Astrocyte of the spinal cord (primary cell): ENCODE measurements at regions not wholly inside any gene's neighbourhood (a gene's known extent, or its start where the extent isn't known, plus 50 kb on each side); places are given as distances from the start of the nearest gene placed in this dataset.

Experiments
- DNase-seq: peaks from one replicate; pipeline ENCODE4 v3.0.0; 2011; ENCODE audit warnings: low read depth, low spot score
- H3K4me3 ChIP-seq: 2 replicates; pipeline ENCODE4 v1.5.1; 2011; ENCODE audit warnings: low read depth, mild to moderate bottlenecking, low read length, moderate library complexity
- in situ Hi-C: cut with HindIII; loops from 2 replicates; pipeline ENCODE4 v1.10.0; 2017; ENCODE audit warnings: low sequenced_read_pairs
- TF ChIP-seq, protein P1 (sequence below): IDR thresholded peaks from 2 replicates; pipeline ENCODE4 v1.5.1; 2012; ENCODE audit warnings: low read depth, mild to moderate bottlenecking, low read length, inconsistent platforms

- no peak for DNase-seq
- no peak overlapping the region for H3K4me3 ChIP-seq
- in situ Hi-C loops, result no loop called here
- TF ChIP-seq, protein P1, sequence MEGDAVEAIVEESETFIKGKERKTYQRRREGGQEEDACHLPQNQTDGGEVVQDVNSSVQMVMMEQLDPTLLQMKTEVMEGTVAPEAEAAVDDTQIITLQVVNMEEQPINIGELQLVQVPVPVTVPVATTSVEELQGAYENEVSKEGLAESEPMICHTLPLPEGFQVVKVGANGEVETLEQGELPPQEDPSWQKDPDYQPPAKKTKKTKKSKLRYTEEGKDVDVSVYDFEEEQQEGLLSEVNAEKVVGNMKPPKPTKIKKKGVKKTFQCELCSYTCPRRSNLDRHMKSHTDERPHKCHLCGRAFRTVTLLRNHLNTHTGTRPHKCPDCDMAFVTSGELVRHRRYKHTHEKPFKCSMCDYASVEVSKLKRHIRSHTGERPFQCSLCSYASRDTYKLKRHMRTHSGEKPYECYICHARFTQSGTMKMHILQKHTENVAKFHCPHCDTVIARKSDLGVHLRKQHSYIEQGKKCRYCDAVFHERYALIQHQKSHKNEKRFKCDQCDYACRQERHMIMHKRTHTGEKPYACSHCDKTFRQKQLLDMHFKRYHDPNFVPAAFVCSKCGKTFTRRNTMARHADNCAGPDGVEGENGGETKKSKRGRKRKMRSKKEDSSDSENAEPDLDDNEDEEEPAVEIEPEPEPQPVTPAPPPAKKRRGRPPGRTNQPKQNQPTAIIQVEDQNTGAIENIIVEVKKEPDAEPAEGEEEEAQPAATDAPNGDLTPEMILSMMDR, result no peak
Observed at GRCh38 chr1:194104247-194104844, 917.9 kb upstream of the B3GALT2 start.

GRCh38 chr1:194103516-194104246, 917.3 kb upstream of the B3GALT2 start:
- no peak for DNase-seq
- H3K4me3 ChIP-seq, result no peak overlapping the region
- in situ Hi-C loops, result no loop called here
- TF ChIP-seq, protein P1, result no peak

GRCh38 chr1:194103101-194103500, 916.7 kb upstream of the B3GALT2 start:
- H3K4me3 ChIP-seq, result no peak overlapping the region
- no peak for DNase-seq
- in situ Hi-C loops, result no loop called here
- TF ChIP-seq, protein P1, result no peak

DNA sequence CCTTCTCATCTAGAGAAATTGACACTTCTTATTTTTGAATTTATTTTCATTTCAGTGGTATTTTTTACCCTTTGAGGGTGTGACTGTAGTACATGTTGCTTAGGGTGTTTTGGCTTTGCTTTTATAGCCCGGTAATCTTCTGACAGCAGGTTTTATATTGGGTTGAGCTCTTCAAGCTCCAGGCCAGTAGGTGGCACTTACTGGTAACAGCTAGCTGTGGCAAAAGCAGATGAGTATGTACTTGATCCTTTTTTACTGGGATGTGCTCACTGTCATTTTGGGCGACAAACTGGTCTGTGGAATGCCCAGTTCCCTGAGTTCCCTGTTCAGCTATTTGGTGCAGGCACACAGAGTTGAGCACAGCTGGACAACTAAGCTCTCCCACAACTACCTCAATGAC, 916.2 kb upstream of the B3GALT2 start:
- TF ChIP-seq, protein P1, result no peak
- in situ Hi-C loops, result no loop called here
- no peak for DNase-seq
- no peak overlapping the region for H3K4me3 ChIP-seq

DNA sequence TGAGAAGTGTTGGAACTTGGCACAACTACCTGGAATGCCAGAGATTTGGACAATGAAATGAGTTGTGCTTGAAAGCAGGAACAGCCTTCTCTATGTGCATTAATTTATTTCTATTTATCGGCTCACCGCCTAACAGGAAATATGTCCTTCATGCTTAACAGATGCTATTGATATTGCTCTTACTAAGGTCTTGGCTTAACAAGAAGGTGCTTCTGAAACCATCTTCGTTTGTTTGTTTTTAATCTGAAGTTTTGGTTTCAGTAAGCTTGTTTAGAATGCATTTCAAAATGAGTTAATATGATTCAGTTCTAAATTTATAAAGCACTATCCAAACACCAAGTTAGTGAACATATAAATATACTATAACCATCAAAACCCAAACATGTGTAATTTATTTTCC, 898.3 kb upstream of the B3GALT2 start:
- no peak for DNase-seq
- in situ Hi-C loops, result no loop called here
- H3K4me3 ChIP-seq, result no peak overlapping the region
- TF ChIP-seq, protein P1, result no peak

- no peak for DNase-seq
- TF ChIP-seq, protein P1, result no peak
- no peak overlapping the region for H3K4me3 ChIP-seq
- in situ Hi-C loops, result no loop called here
Observed at GRCh38 chr1:194081444-194081843, 895.0 kb upstream of the B3GALT2 start.
